GM12878 (cell line): ENCODE measurements at regions not wholly inside any gene's neighbourhood (a gene's known extent, or its start where the extent isn't known, plus 50 kb on each side); places are given as distances from the start of the nearest gene placed in this dataset.
"Not testable (repeated sequence)": the region's sequence is repeated elsewhere in the genome, so short reads cannot be mapped to it uniquely, and the experiment has no call there.

Experiments
- ATAC-seq: fragments of 200-7000 bp; cut with Tn5 transposase; 3 replicates; pipeline ENCODE4 v1.9.1; 2020; ENCODE audit warnings: mild to moderate bottlenecking, moderate library complexity
- BruUV-seq: library from RNA; stranded (reverse); fragments of 400-500 nt; replicated peaks from 2 replicates; lab custom pipeline; 2021; lab: Mats Ljungman, UMichigan
- CTCF ChIA-PET: fragments of 300-600 bp; sonication (Branson Sonifier 250); formaldehyde crosslinking; extraction: SDS; loops from one replicate; lab custom pipeline; 2021; ENCODE audit warnings: inconsistent platforms; lab: Yijun Ruan, JAX
- POLR2A ChIA-PET: fragments of 350-600 bp; formaldehyde crosslinking; extraction: SDS; loops from one replicate; lab custom pipeline; 2021; ENCODE audit warnings: inconsistent platforms; lab: Charles Lee
- RAD21 ChIA-PET: fragments of 300-600 bp; sonication (Branson Sonifier 250); formaldehyde crosslinking; loops from one replicate; lab custom pipeline; 2023; ENCODE audit warnings: antibody characterized with exemption; ENCODE audit not compliant: unreplicated experiment; lab: Charles Lee
- SMC1A ChIA-PET: fragments of 300-600 bp; sonication (Branson Sonifier 250); formaldehyde crosslinking; loops from one replicate; lab custom pipeline; 2023; ENCODE audit not compliant: unreplicated experiment, uncharacterized antibody; lab: Charles Lee
- DNase-seq: peaks from one replicate; pipeline ENCODE4 v3.0.0-alpha.2; 2011; ENCODE audit warnings: low read depth, low spot score
- FAIRE-seq: peaks from 3 replicates; lab custom pipeline; 2011; peaks lifted over from hg19 to GRCh38; lab: Jason Lieb, UNC
- H2AFZ ChIP-seq: 2 replicates; pipeline ENCODE4 v1.6.0; 2011; ENCODE audit warnings: low read depth, low read length, control low read depth; ENCODE audit not compliant: control insufficient read depth
- H3K27ac ChIP-seq: 2 replicates; pipeline ENCODE4 v1.5.1; 2011; ENCODE audit warnings: control low read depth; ENCODE audit not compliant: control insufficient read depth, insufficient read depth
- H3K27me3 ChIP-seq, 2 experiments: replicated peaks in 1 of 2; 2 replicates each; pipeline versions ENCODE4 v1.6.0 to v1.6.1; 2011; ENCODE audit warnings: low read length in 1 of 2; ENCODE audit not compliant: control insufficient read depth in 2 of 2, insufficient read depth in 2 of 2
- H3K36me3 ChIP-seq, 2 experiments: 2 replicates each; pipeline ENCODE4 v1.5.1; 2011; ENCODE audit warnings: low read length in 1 of 2; ENCODE audit not compliant: control insufficient read depth in 2 of 2, insufficient read depth in 2 of 2
- H3K4me1 ChIP-seq: 2 replicates; pipeline ENCODE4 v1.6.1; 2011; ENCODE audit warnings: mild to moderate bottlenecking, low read length, moderate library complexity, mixed read lengths; ENCODE audit not compliant: control insufficient read depth, insufficient read depth
- H3K4me2 ChIP-seq: 2 replicates; pipeline ENCODE4 v1.6.0; 2011; ENCODE audit warnings: control low read depth; ENCODE audit not compliant: control insufficient read depth, insufficient read depth
- H3K4me3 ChIP-seq: fragments of 200-600 bp; sonication (generic); 2 replicates; pipeline ENCODE4 v1.5.1; 2016
- H3K79me2 ChIP-seq: 2 replicates; pipeline ENCODE4 v1.6.0; 2011; ENCODE audit warnings: low read length; ENCODE audit not compliant: control insufficient read depth, insufficient read depth
- H3K9ac ChIP-seq: 2 replicates; pipeline ENCODE4 v1.8.0; 2011; ENCODE audit warnings: low read length, control low read depth, mixed read lengths; ENCODE audit not compliant: control insufficient read depth, insufficient read depth
- H3K9me3 ChIP-seq: replicated peaks from 3 replicates; pipeline ENCODE4 v1.5.1; 2011; ENCODE audit warnings: mild to moderate bottlenecking, low read length; ENCODE audit not compliant: control insufficient read depth, insufficient read depth
- H4K20me1 ChIP-seq: 2 replicates; pipeline ENCODE4 v1.6.0; 2011; ENCODE audit not compliant: control insufficient read depth, insufficient read depth
- WGBS: methylation state at CpG from one replicate; pipeline ENCODE4 v1.1.6; 2016; ENCODE audit warnings: low lambda C conversion rate; ENCODE audit not compliant: insufficient replicate concordance, insufficient coverage; ENCODE audit errors: missing lambda C conversion rate; 5-methylcytosine and 5-hydroxymethylcytosine counted together
- in situ Hi-C: fragments of 300-500 bp; cut with MboI; formaldehyde crosslinking; loops from 9 replicates; pipeline ENCODE4 v1.14.3; 2018; ENCODE audit warnings: mixed read lengths
- intact Hi-C: fragments of 100-400 bp; cut with micrococcal nuclease; formaldehyde crosslinking; loops from one replicate; pipeline ENCODE4 v1.14.2; 2022; ENCODE audit not compliant: unreplicated experiment
- TF ChIP-seq, protein P1 (sequence below): fragments of 450-650 bp; IDR thresholded peaks from 2 replicates; pipeline ENCODE4 v1.6.1; 2017; ENCODE audit warnings: mild to moderate bottlenecking, low read depth, inconsistent platforms; ENCODE audit not compliant: poor library complexity, severe bottlenecking

DNA sequence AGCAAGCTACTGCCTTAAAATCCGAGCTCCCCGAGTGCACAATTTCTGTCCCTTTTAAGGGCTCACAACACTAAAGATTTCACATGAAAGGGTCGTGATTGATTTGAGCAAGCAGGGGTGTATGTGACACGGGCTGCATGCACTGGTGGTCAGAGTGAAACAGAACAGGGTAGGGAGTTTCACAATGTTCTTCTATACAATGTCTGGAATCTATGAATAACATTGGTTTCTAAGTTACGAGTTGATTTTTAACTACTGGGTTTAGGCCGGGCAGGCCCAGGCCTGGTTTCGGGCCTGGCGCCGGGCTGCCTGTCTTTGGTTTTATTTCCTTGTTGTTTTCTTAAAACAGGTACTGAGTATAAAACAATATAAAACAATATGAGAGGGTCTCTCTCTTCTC is 199.9 kb upstream of the CHORDC1 start:
- CTCF ChIA-PET = interaction anchor here (1.5 kb wide), 1 partner anchor 13 kb away, joined by 4 read pairs; no protein-coding TSS in a partner anchor
- 41% methylated on average over 9 of the region's 9 CpGs for WGBS
- BruUV-seq = not testable (repeated sequence)

DNA sequence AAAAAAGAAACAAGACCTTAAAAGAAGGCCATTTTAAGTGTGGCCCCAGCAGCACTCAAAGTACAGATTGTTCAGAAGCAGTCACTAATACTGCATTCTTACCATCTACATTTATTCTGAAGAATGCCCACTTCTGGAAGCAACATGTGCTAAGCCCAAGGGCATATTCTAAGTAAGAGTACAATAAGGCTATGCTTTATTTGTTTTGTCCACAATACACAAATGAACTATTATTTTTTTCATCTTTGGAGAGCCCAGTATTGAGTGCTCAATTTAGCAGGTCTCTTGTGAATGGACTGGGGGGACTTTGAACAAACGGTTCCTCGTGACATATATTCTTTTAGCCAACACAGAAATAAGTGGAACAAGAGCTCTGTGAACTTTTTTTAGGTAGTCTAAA is 191.4 kb upstream of the CHORDC1 start:
- no TSS peak for BruUV-seq
- DNase-seq = no peak
- intact Hi-C loops = no loop called here
- Histone ChIP-seq H3K36me3 (no peaks in the 10 kb centered on the region), H3K27me3 (no peaks in the 10 kb centered on the region), H3K9me3 (no peaks in the 10 kb centered on the region), H3K79me2 (no peaks in the 10 kb centered on the region), H3K9ac (no peak overlapping the region), H4K20me1 (no peaks in the 10 kb centered on the region), H3K4me1 (no peaks in the 10 kb centered on the region), H3K27ac (no peak overlapping the region), H3K4me2 (no peak overlapping the region), H2AFZ (no peak overlapping the region), H3K4me3 (no peak overlapping the region)
- TF ChIP-seq, protein P1, sequence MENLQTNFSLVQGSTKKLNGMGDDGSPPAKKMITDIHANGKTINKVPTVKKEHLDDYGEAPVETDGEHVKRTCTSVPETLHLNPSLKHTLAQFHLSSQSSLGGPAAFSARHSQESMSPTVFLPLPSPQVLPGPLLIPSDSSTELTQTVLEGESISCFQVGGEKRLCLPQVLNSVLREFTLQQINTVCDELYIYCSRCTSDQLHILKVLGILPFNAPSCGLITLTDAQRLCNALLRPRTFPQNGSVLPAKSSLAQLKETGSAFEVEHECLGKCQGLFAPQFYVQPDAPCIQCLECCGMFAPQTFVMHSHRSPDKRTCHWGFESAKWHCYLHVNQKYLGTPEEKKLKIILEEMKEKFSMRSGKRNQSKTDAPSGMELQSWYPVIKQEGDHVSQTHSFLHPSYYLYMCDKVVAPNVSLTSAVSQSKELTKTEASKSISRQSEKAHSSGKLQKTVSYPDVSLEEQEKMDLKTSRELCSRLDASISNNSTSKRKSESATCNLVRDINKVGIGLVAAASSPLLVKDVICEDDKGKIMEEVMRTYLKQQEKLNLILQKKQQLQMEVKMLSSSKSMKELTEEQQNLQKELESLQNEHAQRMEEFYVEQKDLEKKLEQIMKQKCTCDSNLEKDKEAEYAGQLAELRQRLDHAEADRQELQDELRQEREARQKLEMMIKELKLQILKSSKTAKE = no peak
- ChIA-PET POLR2A (no interaction called here), SMC1A (no interaction called here), RAD21 (no interaction called here), CTCF (interaction anchor here (0.9 kb wide), 1 partner anchor 22 kb away, joined by 3 read pairs; no protein-coding TSS in a partner anchor)
- 38% methylated on average over 2 of the region's 2 CpGs for WGBS
- no peak for FAIRE-seq
- no peak for ATAC-seq
- in situ Hi-C loops = no loop called here

More for the DNA sequence above, 199.9 kb upstream of the CHORDC1 start:
- H3K4me1 ChIP-seq, H4K20me1 ChIP-seq, H2AFZ ChIP-seq, intact Hi-C loops, H3K27ac ChIP-seq, DNase-seq, RAD21 ChIA-PET, H3K36me3 ChIP-seq, FAIRE-seq, H3K79me2 ChIP-seq, in situ Hi-C loops, POLR2A ChIA-PET, H3K4me3 ChIP-seq, H3K9me3 ChIP-seq, H3K27me3 ChIP-seq, H3K4me2 ChIP-seq, H3K9ac ChIP-seq: not testable (repeated sequence)
- SMC1A ChIA-PET = interaction anchor here (0.7 to 1.4 kb wide), 2 partner anchors 13 to 79 kb away, joined by 3 read pairs; no protein-coding TSS in a partner anchor
- peak; percentile 24 for ATAC-seq
